ENCODE measurements at regions not wholly inside any gene's neighbourhood (a gene's known extent, or its start where the extent isn't known, plus 50 kb on each side); places are given as distances from the start of the nearest gene placed in this dataset.

GRCh38 chr20:60288945-60289344 lies 330.7 kb downstream of the CDH26 start (continued):
- TF ChIP-seq MAX (IDR thresholded peaks at IDR 0.05; ENCODE audit: low read depth) (no peak), RCOR1 (IDR thresholded peaks at IDR 0.05; ENCODE audit: low read length) (no peak), FOXM1 (IDR thresholded peaks at IDR 0.05; ENCODE audit: low read depth) (no peak), TAF1 (IDR thresholded peaks at IDR 0.05; ENCODE audit: borderline replicate concordance, low read depth, low read length) (no peak), ELF1 (IDR thresholded peaks at IDR 0.05) (no peak), SMC3 (IDR thresholded peaks at IDR 0.05; ENCODE audit: low read depth, low read length) (no peak), GABPA (IDR thresholded peaks at IDR 0.05; ENCODE audit: low read depth) (no peak), MXI1 (IDR thresholded peaks at IDR 0.05; ENCODE audit: low read depth, low read length) (no peak), JUND (IDR thresholded peaks at IDR 0.05) (no peak), USF2 (IDR thresholded peaks at IDR 0.05; ENCODE audit: borderline replicate concordance, low read depth, low read length) (no peak), CHD2 (IDR thresholded peaks at IDR 0.05; ENCODE audit: low read length, partially characterized antibody) (no peak), EP300 (IDR thresholded peaks at IDR 0.05; ENCODE audit: borderline replicate concordance in 1 of 2, low read depth in 1 of 2, low read length in 1 of 2) (no peak), MEF2A (IDR thresholded peaks at IDR 0.05; ENCODE audit: borderline replicate concordance, low read depth) (no peak)

- Histone ChIP-seq H2AFZ (ENCODE audit: low read depth) (no peak overlapping the region), H4K20me1 (ENCODE audit: insufficient read depth) (no peaks in the 10 kb centered on the region), H3K4me2 (no peak overlapping the region), H3K4me3 (ENCODE audit: low read depth in 2 of 2, low read length in 1 of 2) (no peak overlapping the region), H3K9ac (no peak overlapping the region), H3K27me3 (ENCODE audit: insufficient read depth) (no peaks in the 10 kb centered on the region), H3K9me2 (no peaks in the 10 kb centered on the region), H3K79me2 (ENCODE audit: insufficient read depth) (no peaks in the 10 kb centered on the region), H3K27ac (ENCODE audit: low read depth in 2 of 2, low read length in 1 of 2) (no peak overlapping the region), H3K4me1 (ENCODE audit: control insufficient read depth in 1 of 2, insufficient read depth in 2 of 2, low read depth in 1 of 2, low read length in 1 of 2) (no peaks in the 10 kb centered on the region), H3K9me3 (no peaks in the 10 kb centered on the region; the same call in 1 of the 2 replicates), H3K36me3 (replicated peaks in 1 of 2; ENCODE audit: control insufficient read depth in 1 of 2, insufficient read depth in 2 of 2, low read length in 1 of 2) (no peaks in the 10 kb centered on the region), H3F3A (replicated peaks; ENCODE audit: insufficient read depth) (no peaks in the 10 kb centered on the region)
- no peak for DNase-seq
- 49% methylated on average over 5 of the region's 5 CpGs for WGBS (ENCODE audit: low lambda C conversion rate)
- TF ChIP-seq SMC3 (IDR thresholded peaks at IDR 0.05; ENCODE audit: low read depth, low read length) = no peak
- TF ChIP-seq CTCF (IDR thresholded peaks at IDR 0.05) = no peak
- no peak for TF ChIP-seq RAD21 (IDR thresholded peaks at IDR 0.05; ENCODE audit: low read length)
- TF ChIP-seq FOXJ3 (CRISPR knock-in tag; IDR thresholded peaks at IDR 0.05) = no peak
- no peak for TF ChIP-seq REST (IDR thresholded peaks at IDR 0.05; ENCODE audit: low read depth, low read length)
- no peak for TF ChIP-seq TEAD4 (IDR thresholded peaks at IDR 0.05; ENCODE audit: borderline replicate concordance, insufficient read depth)
- no peak for TF ChIP-seq ZBTB33 (IDR thresholded peaks at IDR 0.05; ENCODE audit: borderline replicate concordance, low read depth)
- POLR2A ChIA-PET = no interaction called here
- CTCF ChIA-PET = interaction anchor here (0.9 kb wide), 1 partner anchor 21 kb away, joined by 4 read pairs; no protein-coding TSS in a partner anchor
These were observed 333.8 kb downstream of the CDH26 start for GRCh38 chr20:60292001-60292520.

Measured in SK-N-SH (cell line).